ENCODE measurements at regions not wholly inside any gene's neighbourhood (a gene's known extent, or its start where the extent isn't known, plus 50 kb on each side); places are given as distances from the start of the nearest gene placed in this dataset.

DNA sequence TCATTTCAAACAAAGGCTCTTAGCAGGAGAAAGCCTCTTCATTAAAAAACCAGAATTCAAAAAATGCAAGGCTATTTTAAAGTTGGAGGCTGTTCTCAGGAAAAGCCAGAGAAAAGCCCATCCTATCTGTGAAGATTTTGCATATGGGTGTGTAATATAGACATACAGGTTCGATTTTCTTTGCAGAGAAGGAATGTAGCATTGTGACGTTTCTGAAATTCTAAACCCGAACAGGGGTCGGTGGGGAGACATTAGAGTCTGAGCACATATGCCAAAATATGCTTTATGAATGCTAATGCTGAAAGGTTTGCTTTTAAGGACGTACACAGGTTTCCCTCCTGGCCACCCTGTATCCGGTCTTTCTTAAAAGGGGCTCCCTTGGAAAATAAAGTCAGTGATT lies 363.1 kb upstream of the PAPPA start:
- TF ChIP-seq, protein P1, sequence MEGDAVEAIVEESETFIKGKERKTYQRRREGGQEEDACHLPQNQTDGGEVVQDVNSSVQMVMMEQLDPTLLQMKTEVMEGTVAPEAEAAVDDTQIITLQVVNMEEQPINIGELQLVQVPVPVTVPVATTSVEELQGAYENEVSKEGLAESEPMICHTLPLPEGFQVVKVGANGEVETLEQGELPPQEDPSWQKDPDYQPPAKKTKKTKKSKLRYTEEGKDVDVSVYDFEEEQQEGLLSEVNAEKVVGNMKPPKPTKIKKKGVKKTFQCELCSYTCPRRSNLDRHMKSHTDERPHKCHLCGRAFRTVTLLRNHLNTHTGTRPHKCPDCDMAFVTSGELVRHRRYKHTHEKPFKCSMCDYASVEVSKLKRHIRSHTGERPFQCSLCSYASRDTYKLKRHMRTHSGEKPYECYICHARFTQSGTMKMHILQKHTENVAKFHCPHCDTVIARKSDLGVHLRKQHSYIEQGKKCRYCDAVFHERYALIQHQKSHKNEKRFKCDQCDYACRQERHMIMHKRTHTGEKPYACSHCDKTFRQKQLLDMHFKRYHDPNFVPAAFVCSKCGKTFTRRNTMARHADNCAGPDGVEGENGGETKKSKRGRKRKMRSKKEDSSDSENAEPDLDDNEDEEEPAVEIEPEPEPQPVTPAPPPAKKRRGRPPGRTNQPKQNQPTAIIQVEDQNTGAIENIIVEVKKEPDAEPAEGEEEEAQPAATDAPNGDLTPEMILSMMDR (IDR thresholded peaks at IDR 0.05), result no peak
- TF ChIP-seq POLR2A (IDR thresholded peaks at IDR 0.05) (no peak), POLR2AphosphoS5 (IDR thresholded peaks at IDR 0.05) (no peak)

Measured in upper lobe of left lung (tissue), 4 donors.